HepG2 (cell line): ENCODE measurements at regions not wholly inside any gene's neighbourhood (a gene's known extent, or its start where the extent isn't known, plus 50 kb on each side); places are given as distances from the start of the nearest gene placed in this dataset.

ENCODE experiments used
- ATAC-seq: fragments of 200-7000 bp; cut with Tn5 transposase; 3 replicates; pipeline ENCODE4 v1.9.1; 2020; ENCODE audit warnings: mild to moderate bottlenecking, moderate library complexity
- BruUV-seq: library from RNA; stranded (reverse); fragments of 400-500 nt; replicated peaks from 2 replicates; lab custom pipeline; 2021; lab: Mats Ljungman, UMichigan
- CTCF ChIA-PET: fragments of 300-600 bp; formaldehyde crosslinking; extraction: SDS; loops from one replicate; lab custom pipeline; 2021; ENCODE audit warnings: low total read pairs, inconsistent platforms, low intra/inter-chr PET ratio; lab: Yijun Ruan, JAX
- POLR2A ChIA-PET: fragments of 350-600 bp; sonication (Branson Sonifier 250); formaldehyde crosslinking; loops from one replicate; lab custom pipeline; 2020; ENCODE audit warnings: antibody characterized with exemption, inconsistent platforms; lab: Yijun Ruan, JAX
- DNase-seq: peaks from one replicate; pipeline ENCODE4 v3.0.0-alpha.2; 2015; ENCODE audit warnings: low spot score
- FAIRE-seq: peaks from 3 replicates; lab custom pipeline; 2011; peaks lifted over from hg19 to GRCh38; lab: Jason Lieb, UNC
- H2AFZ ChIP-seq: one replicate; pipeline ENCODE4 v1.6.1; 2011; ENCODE audit warnings: low read length, inconsistent platforms
- H3K27ac ChIP-seq: fragments of 300-600 bp; 3 replicates; pipeline ENCODE4 v1.8.0; 2011; ENCODE audit warnings: mixed run types, mild to moderate bottlenecking, mixed read lengths, low read length, inconsistent platforms; ENCODE audit not compliant: insufficient read depth; ENCODE audit errors: extremely low read length
- H3K27me3 ChIP-seq, 2 experiments: fragments of 200-600 bp in 1 of 2; 2 replicates in 1 of 2; 3 replicates in 1 of 2; pipeline versions ENCODE4 v1.6.0 to v1.8.0; 2011; ENCODE audit warnings: low read length in 2 of 2, mild to moderate bottlenecking in 2 of 2, moderate library complexity in 2 of 2, inconsistent platforms in 1 of 2; ENCODE audit not compliant: insufficient read depth in 2 of 2, control insufficient read depth in 1 of 2
- H3K36me3 ChIP-seq, 2 experiments: fragments of 200-600 bp in 1 of 2; replicated peaks in 1 of 2; 2 replicates in 1 of 2; 3 replicates in 1 of 2; pipeline versions ENCODE4 v1.5.1 to v1.8.0; 2011; ENCODE audit warnings: low read length in 2 of 2, inconsistent platforms in 1 of 2; ENCODE audit not compliant: insufficient read depth in 2 of 2, control insufficient read depth in 1 of 2
- H3K4me1 ChIP-seq: 2 replicates; pipeline ENCODE4 v1.5.1; 2012; ENCODE audit warnings: low read length, inconsistent platforms; ENCODE audit not compliant: insufficient read depth
- H3K4me2 ChIP-seq: 2 replicates; pipeline ENCODE4 v1.6.0; 2011; ENCODE audit warnings: low read depth, low read length, inconsistent platforms
- H3K4me3 ChIP-seq, 3 experiments: fragments of 200-600 bp in 1 of 3; sonication (generic), shearing (Covaris generic) in 1 of 3; replicated peaks in 1 of 3; 2 replicates each; pipeline ENCODE4 v1.5.1; 2011 to 2016; ENCODE audit warnings: low read length in 3 of 3, inconsistent platforms in 2 of 3, low read depth in 2 of 3, mild to moderate bottlenecking in 2 of 3, control low read depth in 1 of 3, mixed read lengths in 1 of 3; ENCODE audit not compliant: insufficient read depth in 1 of 3
- H3K79me2 ChIP-seq: one replicate; pipeline ENCODE4 v1.6.1; 2011; ENCODE audit warnings: low read length, inconsistent platforms; ENCODE audit not compliant: insufficient read depth
- H3K9ac ChIP-seq: 2 replicates; pipeline ENCODE4 v1.6.0; 2011; ENCODE audit warnings: mild to moderate bottlenecking, low read depth, low read length, inconsistent platforms; ENCODE audit not compliant: insufficient read depth
- H3K9me3 ChIP-seq: 2 replicates; pipeline ENCODE4 v1.5.1; 2012; ENCODE audit warnings: mild to moderate bottlenecking, low read length
- H4K20me1 ChIP-seq: 2 replicates; pipeline ENCODE4 v1.6.0; 2011; ENCODE audit warnings: inconsistent platforms, mild to moderate bottlenecking, low read length, moderate library complexity; ENCODE audit not compliant: insufficient read depth
- ATF1 ChIP-seq: IDR thresholded peaks from 2 replicates; pipeline ENCODE4 v1.6.1; 2016; ENCODE audit warnings: mild to moderate bottlenecking, control low read depth
- CCDC6 ChIP-seq: sonication (generic); formaldehyde crosslinking; IDR thresholded peaks from 2 replicates; pipeline ENCODE4 v1.8.1; 2022; ENCODE audit warnings: mild to moderate bottlenecking, missing genetic modification reagents, moderate library complexity
- DNMT3B ChIP-seq: conservative IDR thresholded peaks from 2 replicates; pipeline ENCODE4 v1.6.1; 2016; ENCODE audit warnings: missing biosample characterization, control low read depth
- ETV5 ChIP-seq: IDR thresholded peaks from 2 replicates; pipeline ENCODE4 v1.6.1; 2018; ENCODE audit warnings: missing biosample characterization, missing genetic modification reagents, inconsistent platforms, borderline replicate concordance
- FOXA3 ChIP-seq: IDR thresholded peaks from 2 replicates; pipeline ENCODE4 v1.6.1; 2016; ENCODE audit warnings: missing genetic modification reagents, missing compliant biosample characterization
- IRX3 ChIP-seq: sonication (generic); formaldehyde crosslinking; IDR thresholded peaks from 2 replicates; pipeline ENCODE4 v1.8.1; 2023; ENCODE audit warnings: mild to moderate bottlenecking, low read depth, missing genetic modification reagents, borderline replicate concordance
- KDM4B ChIP-seq: sonication (generic); formaldehyde crosslinking; IDR thresholded peaks from 2 replicates; pipeline ENCODE4 v1.4.0; 2020; ENCODE audit warnings: missing genetic modification reagents
- MYC ChIP-seq: sonication (generic); formaldehyde crosslinking; IDR thresholded peaks from 2 replicates; pipeline ENCODE4 v1.9.0; 2021; ENCODE audit warnings: missing genetic modification reagents, borderline replicate concordance
- SALL2 ChIP-seq: sonication (generic); formaldehyde crosslinking; IDR thresholded peaks from 2 replicates; pipeline ENCODE4 v1.8.1; 2023; ENCODE audit warnings: mild to moderate bottlenecking, missing genetic modification reagents, inconsistent platforms
- SP140L ChIP-seq: sonication (generic); formaldehyde crosslinking; IDR thresholded peaks from 2 replicates; pipeline ENCODE4 v1.4.0; 2020; ENCODE audit warnings: missing genetic modification reagents, borderline replicate concordance
- TBP ChIP-seq: sonication (generic); formaldehyde crosslinking; IDR thresholded peaks from 2 replicates; pipeline ENCODE4 v1.5.0; 2020; ENCODE audit warnings: missing genetic modification reagents
- ZMAT3 ChIP-seq: sonication (generic); formaldehyde crosslinking; conservative IDR thresholded peaks from 2 replicates; pipeline ENCODE4 v1.7.0; 2021; ENCODE audit warnings: missing genetic modification reagents
- ZNF224 ChIP-seq: sonication (generic); formaldehyde crosslinking; IDR thresholded peaks from 2 replicates; pipeline ENCODE4 v1.5.0; 2020; ENCODE audit warnings: mild to moderate bottlenecking, missing genetic modification reagents
- ZNF24 ChIP-seq: fragments of 450-650 bp; IDR thresholded peaks from 2 replicates; pipeline ENCODE4 v1.6.1; 2017; ENCODE audit warnings: antibody characterized with exemption, mild to moderate bottlenecking
- ZNF451 ChIP-seq: sonication (generic); formaldehyde crosslinking; IDR thresholded peaks from 2 replicates; pipeline ENCODE4 v1.5.0; 2020; ENCODE audit warnings: mild to moderate bottlenecking, missing genetic modification reagents
- ZNF576 ChIP-seq: sonication (generic); formaldehyde crosslinking; IDR thresholded peaks from 2 replicates; pipeline ENCODE4 v1.4.0; 2020; ENCODE audit warnings: mild to moderate bottlenecking, missing genetic modification reagents
- WGBS: methylation state at CpG from one replicate; pipeline ENCODE4 v1.1.6; 2017; ENCODE audit warnings: low lambda C conversion rate; 5-methylcytosine and 5-hydroxymethylcytosine counted together
- in situ Hi-C: cut with HindIII; loops from 2 replicates; pipeline ENCODE4 v1.10.0; 2017; ENCODE audit warnings: low pct_unique_long_range_greater_than_20kb; ENCODE audit not compliant: extremely low pct_ligation_motif_present
- intact Hi-C: fragments of 100-400 bp; cut with micrococcal nuclease; formaldehyde crosslinking; loops from one replicate; pipeline ENCODE4 v1.10.0; 2022; ENCODE audit not compliant: unreplicated experiment
- TF ChIP-seq, protein P1 (sequence below): sonication (generic); formaldehyde crosslinking; IDR thresholded peaks from 2 replicates; pipeline ENCODE4 v1.4.0; 2020; ENCODE audit warnings: low read depth, mild to moderate bottlenecking, missing genetic modification reagents

DNA sequence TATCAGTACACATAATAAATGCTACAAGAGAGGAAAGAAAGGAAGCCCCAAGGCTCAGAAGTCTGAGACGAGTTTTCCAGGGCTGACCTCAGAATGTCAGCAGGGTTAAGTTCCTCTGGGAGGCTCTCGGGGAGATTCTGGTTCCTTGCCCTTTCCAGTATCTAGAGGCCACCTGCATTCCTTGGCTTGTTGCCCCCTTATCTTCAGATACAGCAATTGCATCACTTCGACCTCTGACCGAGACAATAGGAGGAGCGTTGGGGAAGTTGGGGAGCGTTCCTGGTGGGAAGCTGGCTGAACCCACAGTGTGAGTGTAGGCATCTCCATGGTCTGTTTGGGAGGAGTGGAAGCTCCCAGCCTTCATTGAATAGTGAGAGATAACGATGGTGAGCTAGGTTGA lies 72.0 kb upstream of the MTPN start:
- H2AFZ ChIP-seq, result no peak overlapping the region
- no peaks in the 10 kb centered on the region for H3K4me1 ChIP-seq
- FAIRE-seq (no peak), DNase-seq (no peak), ATAC-seq (no peak)
- BruUV-seq, result no TSS peak
- H3K27me3 ChIP-seq, result no peaks in the 10 kb centered on the region
- H3K9me3 ChIP-seq, result no peaks in the 10 kb centered on the region
- H3K9ac ChIP-seq, result no peak overlapping the region
- intact Hi-C loops, result no loop called here
- no peaks in the 10 kb centered on the region for H3K79me2 ChIP-seq
- in situ Hi-C loops, result no loop called here
- CTCF ChIA-PET, result no interaction called here
- no peaks in the 10 kb centered on the region for H4K20me1 ChIP-seq
- no peak overlapping the region for H3K27ac ChIP-seq
- POLR2A ChIA-PET, result no interaction called here
- no peak overlapping the region for H3K4me2 ChIP-seq
- TF ChIP-seq ZNF224 (CRISPR knock-in tag) (no peak), ZNF24 (no peak), ATF1 (CRISPR knock-in tag) (no peak), CCDC6 (CRISPR knock-in tag) (no peak), TBP (CRISPR knock-in tag) (no peak)
- 0% methylated on average over 7 of the region's 7 CpGs for WGBS
- H3K36me3 ChIP-seq, result no peaks in the 10 kb centered on the region
- H3K4me3 ChIP-seq, result no peak overlapping the region

- Histone ChIP-seq H3K9ac (no peak overlapping the region), H3K27me3 (no peaks in the 10 kb centered on the region), H3K79me2 (no peaks in the 10 kb centered on the region), H3K27ac (no peak overlapping the region), H3K4me3 (no peak overlapping the region), H3K36me3 (no peaks in the 10 kb centered on the region), H4K20me1 (no peaks in the 10 kb centered on the region), H2AFZ (no peak overlapping the region), H3K9me3 (no peaks in the 10 kb centered on the region), H3K4me2 (no peak overlapping the region), H3K4me1 (no peaks in the 10 kb centered on the region)
- ChIA-PET CTCF (no interaction called here), POLR2A (no interaction called here)
- 0% methylated on average over 2 of the region's 2 CpGs for WGBS
- DNase-seq (no peak), ATAC-seq (no peak), FAIRE-seq (no peak)
- intact Hi-C loops (no loop called here), in situ Hi-C loops (no loop called here)
- no TSS peak for BruUV-seq
- TF ChIP-seq ETV5 (no peak), ZNF451 (no peak), DNMT3B (CRISPR knock-in tag) (no peak), IRX3 (no peak), KDM4B (CRISPR knock-in tag) (no peak), SP140L (CRISPR knock-in tag) (no peak), ZNF576 (CRISPR knock-in tag) (no peak), SALL2 (CRISPR knock-in tag) (no peak), MYC (CRISPR knock-in tag) (no peak), FOXA3 (CRISPR knock-in tag) (no peak), ZMAT3 (no peak)
- TF ChIP-seq, protein P1, sequence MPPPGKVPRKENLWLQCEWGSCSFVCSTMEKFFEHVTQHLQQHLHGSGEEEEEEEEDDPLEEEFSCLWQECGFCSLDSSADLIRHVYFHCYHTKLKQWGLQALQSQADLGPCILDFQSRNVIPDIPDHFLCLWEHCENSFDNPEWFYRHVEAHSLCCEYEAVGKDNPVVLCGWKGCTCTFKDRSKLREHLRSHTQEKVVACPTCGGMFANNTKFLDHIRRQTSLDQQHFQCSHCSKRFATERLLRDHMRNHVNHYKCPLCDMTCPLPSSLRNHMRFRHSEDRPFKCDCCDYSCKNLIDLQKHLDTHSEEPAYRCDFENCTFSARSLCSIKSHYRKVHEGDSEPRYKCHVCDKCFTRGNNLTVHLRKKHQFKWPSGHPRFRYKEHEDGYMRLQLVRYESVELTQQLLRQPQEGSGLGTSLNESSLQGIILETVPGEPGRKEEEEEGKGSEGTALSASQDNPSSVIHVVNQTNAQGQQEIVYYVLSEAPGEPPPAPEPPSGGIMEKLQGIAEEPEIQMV (CRISPR knock-in tag), result no peak
These were observed 69.4 kb upstream of the MTPN start for GRCh38 chr7:136046548-136046947.
